NB4 (cell line): ENCODE measurements at regions not wholly inside any gene's neighbourhood (a gene's known extent, or its start where the extent isn't known, plus 50 kb on each side); places are given as distances from the start of the nearest gene placed in this dataset.

ENCODE experiments used
- DNase-seq: peaks from one replicate; pipeline ENCODE4 v3.0.0; 2010; ENCODE audit warnings: low read depth
- H3K4me3 ChIP-seq: one replicate; pipeline ENCODE4 v1.5.1; 2011; ENCODE audit warnings: mild to moderate bottlenecking, low read depth, low read length, moderate library complexity
- CTCF ChIP-seq: IDR thresholded peaks from one replicate; pipeline ENCODE4 v1.5.1; 2012; ENCODE audit warnings: low read depth, low read length
- MAX ChIP-seq: IDR thresholded peaks from 2 replicates; pipeline ENCODE4 v1.6.1; 2011; ENCODE audit warnings: low read depth, low read length
- MYC ChIP-seq: IDR thresholded peaks from 2 replicates; pipeline ENCODE4 v1.6.1; 2011; ENCODE audit warnings: low read depth, low read length
- POLR2A ChIP-seq: IDR thresholded peaks from 2 replicates; pipeline ENCODE4 v1.6.1; 2011; ENCODE audit warnings: mild to moderate bottlenecking; ENCODE audit not compliant: insufficient read length; ENCODE audit errors: extremely low read depth

GRCh38 chr12:9392842-9393241 lies 184.6 kb upstream of the PZP start:
- TF ChIP-seq POLR2A (no peak), MAX (no peak), CTCF (no peak), MYC (no peak)
- DNase-seq, result no peak
- H3K4me3 ChIP-seq, result no peak overlapping the region

GRCh38 chr12:9391815-9392214 lies 183.6 kb upstream of the PZP start:
- no peak for DNase-seq

GRCh38 chr12:9390761-9391160 lies 182.6 kb upstream of the PZP start:
- H3K4me3 ChIP-seq, result no peak overlapping the region
- TF ChIP-seq MAX, result no peak
- no peak for TF ChIP-seq CTCF
- no peak for DNase-seq

More at GRCh38 chr12:9391815-9392214, 183.6 kb upstream of the PZP start:
- H3K4me3 ChIP-seq, result no peak overlapping the region
- no peak for TF ChIP-seq CTCF
- TF ChIP-seq MAX, result no peak
- no peak for TF ChIP-seq POLR2A
- TF ChIP-seq MYC, result no peak

- TF ChIP-seq POLR2A (no peak), CTCF (no peak), MAX (no peak), MYC (no peak)
These were observed 181.6 kb upstream of the PZP start for GRCh38 chr12:9389796-9390195.

GRCh38 chr12:9388379-9388778 lies 180.2 kb upstream of the PZP start:
- H3K4me3 ChIP-seq, result no peak overlapping the region
- DNase-seq, result no peak
- no peak for TF ChIP-seq CTCF
- TF ChIP-seq MAX, result no peak
- no peak for TF ChIP-seq MYC
- no peak for TF ChIP-seq POLR2A

More at GRCh38 chr12:9389796-9390195, 181.6 kb upstream of the PZP start:
- no peak overlapping the region for H3K4me3 ChIP-seq
- DNase-seq, result no peak

- DNase-seq, result no peak
- H3K4me3 ChIP-seq, result no peak overlapping the region
- no peak for TF ChIP-seq POLR2A
- no peak for TF ChIP-seq MYC
- TF ChIP-seq CTCF, result no peak
- no peak for TF ChIP-seq MAX
These were observed 179.3 kb upstream of the PZP start for GRCh38 chr12:9387450-9387849.
